ENCODE measurements at regions not wholly inside any gene's neighbourhood (a gene's known extent, or its start where the extent isn't known, plus 50 kb on each side); places are given as distances from the start of the nearest gene placed in this dataset.

DNA sequence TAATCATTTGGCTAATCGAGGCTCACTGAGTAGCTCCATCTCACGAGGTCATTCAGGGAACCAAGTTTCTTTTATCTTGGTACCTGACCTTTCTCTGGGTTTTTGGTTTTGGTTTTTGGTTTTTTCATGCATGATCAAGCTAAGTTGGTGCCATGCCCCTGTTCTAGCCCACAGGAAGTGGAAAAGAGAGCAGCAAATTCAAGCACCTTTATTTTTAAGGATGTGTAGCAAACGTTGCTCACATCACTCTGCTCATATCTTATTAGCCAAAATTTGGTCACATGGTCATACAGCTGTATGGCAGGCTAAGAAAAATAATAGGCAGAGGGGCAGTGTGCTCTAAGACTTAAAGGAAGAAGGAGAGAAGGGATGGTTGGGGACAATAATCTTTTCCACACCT, 593.5 kb downstream of the DIAPH3 start:
- H3K4me3 ChIP-seq (IDR thresholded peaks at IDR 0.05; ENCODE audit: insufficient read depth, low read depth, low read length) = no peak overlapping the region
- no peak overlapping the region for H3K9ac ChIP-seq
- H3K4me1 ChIP-seq (ENCODE audit: low read depth, poor library complexity, severe bottlenecking) = no peaks in the 10 kb centered on the region
- no peaks in the 10 kb centered on the region for H3K79me2 ChIP-seq (ENCODE audit: insufficient read depth, low read depth)
- H3K4me2 ChIP-seq = no peak overlapping the region
- no peak overlapping the region for H3K27ac ChIP-seq
- no peaks in the 10 kb centered on the region for H4K20me1 ChIP-seq (ENCODE audit: insufficient read depth)
- no peaks in the 10 kb centered on the region for H3K36me3 ChIP-seq (ENCODE audit: insufficient read depth)
- TF ChIP-seq, protein P1, sequence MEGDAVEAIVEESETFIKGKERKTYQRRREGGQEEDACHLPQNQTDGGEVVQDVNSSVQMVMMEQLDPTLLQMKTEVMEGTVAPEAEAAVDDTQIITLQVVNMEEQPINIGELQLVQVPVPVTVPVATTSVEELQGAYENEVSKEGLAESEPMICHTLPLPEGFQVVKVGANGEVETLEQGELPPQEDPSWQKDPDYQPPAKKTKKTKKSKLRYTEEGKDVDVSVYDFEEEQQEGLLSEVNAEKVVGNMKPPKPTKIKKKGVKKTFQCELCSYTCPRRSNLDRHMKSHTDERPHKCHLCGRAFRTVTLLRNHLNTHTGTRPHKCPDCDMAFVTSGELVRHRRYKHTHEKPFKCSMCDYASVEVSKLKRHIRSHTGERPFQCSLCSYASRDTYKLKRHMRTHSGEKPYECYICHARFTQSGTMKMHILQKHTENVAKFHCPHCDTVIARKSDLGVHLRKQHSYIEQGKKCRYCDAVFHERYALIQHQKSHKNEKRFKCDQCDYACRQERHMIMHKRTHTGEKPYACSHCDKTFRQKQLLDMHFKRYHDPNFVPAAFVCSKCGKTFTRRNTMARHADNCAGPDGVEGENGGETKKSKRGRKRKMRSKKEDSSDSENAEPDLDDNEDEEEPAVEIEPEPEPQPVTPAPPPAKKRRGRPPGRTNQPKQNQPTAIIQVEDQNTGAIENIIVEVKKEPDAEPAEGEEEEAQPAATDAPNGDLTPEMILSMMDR (conservative IDR thresholded peaks at IDR 0.05; ENCODE audit: low read depth, low read length) = no peak
- no peaks in the 10 kb centered on the region for H3K27me3 ChIP-seq (ENCODE audit: insufficient read depth, low read depth)
- H2AFZ ChIP-seq (ENCODE audit: low read depth) = no peak overlapping the region

DNA sequence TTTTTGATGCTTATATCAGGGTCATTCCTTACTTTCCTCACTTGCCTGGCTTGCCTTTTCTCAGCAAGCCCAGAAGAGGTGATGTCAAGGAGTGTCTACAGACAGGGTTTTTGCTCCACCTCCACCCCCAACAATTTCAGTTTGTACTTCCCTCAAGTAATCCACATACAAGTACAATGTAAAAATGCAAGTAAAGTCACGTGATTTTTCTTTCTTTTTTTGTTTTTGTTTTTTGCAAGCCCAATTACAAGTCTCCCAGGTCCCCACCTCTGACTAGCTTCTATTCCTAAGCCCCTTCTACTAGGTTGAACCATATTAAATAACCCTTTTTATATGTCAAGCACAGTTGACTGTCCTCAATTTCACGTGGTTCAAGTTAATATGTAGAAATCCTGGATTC, 579.6 kb downstream of the DIAPH3 start:
- TF ChIP-seq, protein P1 (conservative IDR thresholded peaks at IDR 0.05; ENCODE audit: low read depth, low read length) = no peak
- Histone ChIP-seq H3K36me3 (ENCODE audit: insufficient read depth) (no peaks in the 10 kb centered on the region), H3K4me1 (ENCODE audit: low read depth, poor library complexity, severe bottlenecking) (no peaks in the 10 kb centered on the region), H3K27me3 (ENCODE audit: insufficient read depth, low read depth) (no peaks in the 10 kb centered on the region), H3K79me2 (ENCODE audit: insufficient read depth, low read depth) (no peaks in the 10 kb centered on the region), H3K4me2 (no peak overlapping the region), H2AFZ (ENCODE audit: low read depth) (no peak overlapping the region), H3K9ac (no peak overlapping the region), H4K20me1 (ENCODE audit: insufficient read depth) (no peaks in the 10 kb centered on the region), H3K27ac (no peak overlapping the region), H3K4me3 (IDR thresholded peaks at IDR 0.05; ENCODE audit: insufficient read depth, low read depth, low read length) (no peak overlapping the region)

DNA sequence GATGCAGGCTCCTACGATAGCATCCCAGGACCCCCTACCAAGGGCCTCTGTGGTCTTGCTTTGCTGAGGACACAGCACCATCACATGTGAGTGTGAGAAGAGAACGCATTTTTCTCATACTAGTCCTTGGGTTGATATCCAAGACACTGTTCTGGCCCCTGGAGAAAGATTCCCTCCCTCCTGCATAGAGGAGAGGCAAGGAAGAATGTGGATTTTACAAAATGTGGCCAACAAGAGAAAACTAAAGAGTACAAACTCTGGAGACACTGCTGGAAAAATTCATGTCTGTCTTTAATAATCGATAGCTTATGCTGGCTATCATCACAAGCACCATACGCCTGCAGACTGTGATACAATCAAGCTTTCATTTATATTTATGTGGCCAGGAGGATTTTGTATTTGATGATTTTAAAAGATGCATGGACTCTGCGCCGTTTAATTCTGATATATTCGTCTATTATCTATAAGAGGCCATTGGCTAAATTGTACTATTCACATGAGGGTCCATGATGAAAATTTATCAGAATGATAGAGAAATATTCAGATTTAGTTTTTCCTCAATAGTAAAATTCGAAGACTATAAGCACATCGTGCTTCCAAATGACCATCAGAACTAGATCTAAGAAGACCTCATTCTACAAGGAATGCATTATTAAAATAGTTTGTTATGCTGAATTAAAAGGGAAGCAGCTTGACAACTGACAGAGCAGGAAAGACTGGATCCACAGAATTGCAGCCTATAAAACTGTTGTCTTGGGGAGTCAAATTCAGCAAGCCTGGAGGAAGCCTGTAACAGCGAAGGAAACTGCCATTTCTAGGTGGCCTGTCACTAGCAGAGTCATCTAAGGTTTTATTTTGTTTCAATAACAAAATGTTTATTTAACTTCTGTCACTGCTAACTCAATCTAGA, 578.7 kb downstream of the DIAPH3 start:
- H3K9ac ChIP-seq = no peak overlapping the region
- H3K79me2 ChIP-seq (ENCODE audit: insufficient read depth, low read depth) = no peaks in the 10 kb centered on the region
- H3K27me3 ChIP-seq (ENCODE audit: insufficient read depth, low read depth) = no peaks in the 10 kb centered on the region
- H3K27ac ChIP-seq = no peak overlapping the region
- H3K4me3 ChIP-seq (IDR thresholded peaks at IDR 0.05; ENCODE audit: insufficient read depth, low read depth, low read length) = no peak overlapping the region
- H3K4me1 ChIP-seq (ENCODE audit: low read depth, poor library complexity, severe bottlenecking) = no peaks in the 10 kb centered on the region
- TF ChIP-seq, protein P1 (conservative IDR thresholded peaks at IDR 0.05; ENCODE audit: low read depth, low read length) = no peak
- H3K4me2 ChIP-seq = no peak overlapping the region
- H2AFZ ChIP-seq (ENCODE audit: low read depth) = no peak overlapping the region
- H4K20me1 ChIP-seq (ENCODE audit: insufficient read depth) = no peaks in the 10 kb centered on the region
- H3K36me3 ChIP-seq (ENCODE audit: insufficient read depth) = no peaks in the 10 kb centered on the region

DNA sequence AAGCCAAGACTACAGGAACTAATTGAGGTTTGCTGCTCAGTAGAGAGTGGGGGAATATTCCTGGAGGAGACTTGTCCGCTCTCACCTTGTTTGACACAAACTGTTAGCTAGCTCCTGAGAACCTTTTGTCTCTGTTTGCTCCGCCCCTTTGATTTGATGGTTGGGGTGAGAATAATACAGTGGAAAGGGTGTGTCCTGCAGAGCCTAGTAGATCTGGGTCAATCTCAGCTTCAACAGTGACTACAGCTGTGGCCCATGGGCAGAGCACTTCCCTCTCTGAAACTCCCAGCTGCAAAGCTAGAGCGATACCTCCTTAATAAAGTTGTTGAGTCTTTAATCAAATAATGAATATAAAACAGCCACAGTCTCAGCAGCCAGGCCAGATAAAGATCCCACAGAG, 576.7 kb downstream of the DIAPH3 start:
- Histone ChIP-seq H3K79me2 (ENCODE audit: insufficient read depth, low read depth) (no peaks in the 10 kb centered on the region), H4K20me1 (ENCODE audit: insufficient read depth) (no peaks in the 10 kb centered on the region), H3K9ac (no peak overlapping the region), H3K36me3 (ENCODE audit: insufficient read depth) (no peaks in the 10 kb centered on the region), H3K4me3 (IDR thresholded peaks at IDR 0.05; ENCODE audit: insufficient read depth, low read depth, low read length) (no peak overlapping the region), H3K4me1 (ENCODE audit: low read depth, poor library complexity, severe bottlenecking) (no peaks in the 10 kb centered on the region), H3K4me2 (no peak overlapping the region), H3K27ac (no peak overlapping the region), H2AFZ (ENCODE audit: low read depth) (no peak overlapping the region), H3K27me3 (ENCODE audit: insufficient read depth, low read depth) (no peaks in the 10 kb centered on the region)
- TF ChIP-seq, protein P1 (conservative IDR thresholded peaks at IDR 0.05; ENCODE audit: low read depth, low read length) = no peak
